ENCODE measurements at regions not wholly inside any gene's neighbourhood (a gene's known extent, or its start where the extent isn't known, plus 50 kb on each side); places are given as distances from the start of the nearest gene placed in this dataset.

DNA sequence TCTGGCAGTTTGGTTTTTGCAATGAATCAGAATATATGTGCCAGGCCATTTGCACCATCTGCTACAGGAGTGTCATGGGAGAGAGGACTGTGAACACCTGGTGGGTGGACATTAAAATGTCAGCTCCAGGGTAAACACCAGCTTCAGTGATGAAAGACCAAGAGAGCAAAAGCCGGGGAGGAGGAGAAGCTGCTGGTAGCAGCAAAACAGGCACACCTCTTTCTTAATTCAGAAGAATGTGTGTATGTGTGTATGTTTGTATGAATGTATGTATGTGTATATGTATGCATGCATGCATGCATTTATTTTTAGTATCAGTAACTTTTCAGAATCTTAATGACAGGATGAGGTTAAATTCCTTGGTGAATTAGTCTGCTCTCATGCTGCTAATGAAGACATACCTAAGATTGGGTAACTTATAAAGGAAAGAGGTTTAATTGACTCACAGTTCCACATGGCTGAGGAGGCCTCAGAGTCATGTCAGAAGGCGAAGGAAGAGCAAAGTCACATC, 357.4 kb upstream of the PRICKLE1 start:
- TF ChIP-seq, protein P1, sequence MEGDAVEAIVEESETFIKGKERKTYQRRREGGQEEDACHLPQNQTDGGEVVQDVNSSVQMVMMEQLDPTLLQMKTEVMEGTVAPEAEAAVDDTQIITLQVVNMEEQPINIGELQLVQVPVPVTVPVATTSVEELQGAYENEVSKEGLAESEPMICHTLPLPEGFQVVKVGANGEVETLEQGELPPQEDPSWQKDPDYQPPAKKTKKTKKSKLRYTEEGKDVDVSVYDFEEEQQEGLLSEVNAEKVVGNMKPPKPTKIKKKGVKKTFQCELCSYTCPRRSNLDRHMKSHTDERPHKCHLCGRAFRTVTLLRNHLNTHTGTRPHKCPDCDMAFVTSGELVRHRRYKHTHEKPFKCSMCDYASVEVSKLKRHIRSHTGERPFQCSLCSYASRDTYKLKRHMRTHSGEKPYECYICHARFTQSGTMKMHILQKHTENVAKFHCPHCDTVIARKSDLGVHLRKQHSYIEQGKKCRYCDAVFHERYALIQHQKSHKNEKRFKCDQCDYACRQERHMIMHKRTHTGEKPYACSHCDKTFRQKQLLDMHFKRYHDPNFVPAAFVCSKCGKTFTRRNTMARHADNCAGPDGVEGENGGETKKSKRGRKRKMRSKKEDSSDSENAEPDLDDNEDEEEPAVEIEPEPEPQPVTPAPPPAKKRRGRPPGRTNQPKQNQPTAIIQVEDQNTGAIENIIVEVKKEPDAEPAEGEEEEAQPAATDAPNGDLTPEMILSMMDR (IDR thresholded peaks at IDR 0.05) = no peak
- TF ChIP-seq POLR2A (IDR thresholded peaks at IDR 0.05) = no peak
